ENCODE measurements at regions not wholly inside any gene's neighbourhood (a gene's known extent, or its start where the extent isn't known, plus 50 kb on each side); places are given as distances from the start of the nearest gene placed in this dataset.

DNA sequence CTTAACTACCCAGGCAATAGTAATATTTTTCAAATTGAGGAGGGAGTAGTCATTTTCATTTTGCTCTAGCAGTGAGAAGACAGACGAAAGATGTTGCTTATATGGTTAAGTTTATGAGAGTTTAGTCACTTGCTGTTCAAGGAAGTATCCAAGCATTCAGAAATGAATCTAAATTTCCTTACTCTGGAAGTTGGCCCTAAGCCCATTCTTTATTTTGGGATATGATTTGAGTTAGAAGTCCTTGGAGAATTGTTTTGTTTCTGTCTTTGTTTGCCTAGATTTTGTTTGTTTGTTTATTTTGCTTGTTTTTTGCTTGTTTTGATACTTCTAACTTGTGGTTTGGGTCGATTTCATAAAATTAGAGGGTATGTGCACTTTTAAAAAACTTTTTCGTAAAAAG is 146.4 kb upstream of the FGF10 start:
- no TSS peak for BruUV-seq (replicated peaks)
- CTCF ChIA-PET, result no interaction called here

More for the DNA sequence above, 146.4 kb upstream of the FGF10 start:
- H3K27ac ChIP-seq (ENCODE audit: insufficient read depth, low read length), result no peak overlapping the region
- H3K36me3 ChIP-seq (ENCODE audit: control insufficient read depth, insufficient read depth, low read length), result no peaks in the 10 kb centered on the region
- no peak overlapping the region for H2BK20ac ChIP-seq (ENCODE audit: low read depth, low read length)
- no peaks in the 10 kb centered on the region for H3K79me1 ChIP-seq (ENCODE audit: low read depth in 1 of 2, low read length in 2 of 2)
- no peak overlapping the region for H3K14ac ChIP-seq (replicated peaks; ENCODE audit: low read depth, low read length)
- DNase-seq (no peak), ATAC-seq (ENCODE audit: low read depth) (no peak)
- H2AK5ac ChIP-seq (ENCODE audit: low read depth, low read length), result no peak overlapping the region
- dilution Hi-C loops (cut with HindIII; ENCODE audit: low sequenced_read_pairs, unreplicated experiment) (no loop called here), in situ Hi-C loops (cut with MboI; ENCODE audit: low sequenced_read_pairs) (no loop called here), intact Hi-C loops (cut with micrococcal nuclease) (loop anchor here (1.0 kb wide), 1 partner anchor 239 kb away; no protein-coding TSS in a partner anchor)
- TF ChIP-seq POLR2A (IDR thresholded peaks at IDR 0.05; ENCODE audit: low read depth, low read length) (no peak), MXI1 (IDR thresholded peaks at IDR 0.05; ENCODE audit: borderline replicate concordance, low read depth, low read length) (no peak), RFX5 (IDR thresholded peaks at IDR 0.05; ENCODE audit: low read depth, low read length) (no peak), FOS (IDR thresholded peaks at IDR 0.05; ENCODE audit: low read depth, low read length) (no peak), MAFK (IDR thresholded peaks at IDR 0.05; ENCODE audit: low read depth, low read length) (no peak), CEBPB (IDR thresholded peaks at IDR 0.05; ENCODE audit: low read depth, low read length) (no peak), NFE2L2 (IDR thresholded peaks at IDR 0.05; ENCODE audit: low read depth, low read length) (no peak), RAD21 (IDR thresholded peaks at IDR 0.05; ENCODE audit: low read length) (no peak), CHD1 (IDR thresholded peaks at IDR 0.05; ENCODE audit: low read depth, low read length) (no peak), RCOR1 (IDR thresholded peaks at IDR 0.05; ENCODE audit: insufficient replicate concordance, low read length) (no peak), BHLHE40 (IDR thresholded peaks at IDR 0.05; ENCODE audit: low read depth, low read length) (no peak), MAZ (IDR thresholded peaks at IDR 0.05; ENCODE audit: borderline replicate concordance, low read depth, low read length) (no peak), SMC3 (IDR thresholded peaks at IDR 0.05; ENCODE audit: low read depth, low read length) (no peak)
- TF ChIP-seq, protein P1, sequence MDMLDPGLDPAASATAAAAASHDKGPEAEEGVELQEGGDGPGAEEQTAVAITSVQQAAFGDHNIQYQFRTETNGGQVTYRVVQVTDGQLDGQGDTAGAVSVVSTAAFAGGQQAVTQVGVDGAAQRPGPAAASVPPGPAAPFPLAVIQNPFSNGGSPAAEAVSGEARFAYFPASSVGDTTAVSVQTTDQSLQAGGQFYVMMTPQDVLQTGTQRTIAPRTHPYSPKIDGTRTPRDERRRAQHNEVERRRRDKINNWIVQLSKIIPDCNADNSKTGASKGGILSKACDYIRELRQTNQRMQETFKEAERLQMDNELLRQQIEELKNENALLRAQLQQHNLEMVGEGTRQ (IDR thresholded peaks at IDR 0.05; ENCODE audit: low read depth, low read length), result no peak
- TF ChIP-seq, protein P2, sequence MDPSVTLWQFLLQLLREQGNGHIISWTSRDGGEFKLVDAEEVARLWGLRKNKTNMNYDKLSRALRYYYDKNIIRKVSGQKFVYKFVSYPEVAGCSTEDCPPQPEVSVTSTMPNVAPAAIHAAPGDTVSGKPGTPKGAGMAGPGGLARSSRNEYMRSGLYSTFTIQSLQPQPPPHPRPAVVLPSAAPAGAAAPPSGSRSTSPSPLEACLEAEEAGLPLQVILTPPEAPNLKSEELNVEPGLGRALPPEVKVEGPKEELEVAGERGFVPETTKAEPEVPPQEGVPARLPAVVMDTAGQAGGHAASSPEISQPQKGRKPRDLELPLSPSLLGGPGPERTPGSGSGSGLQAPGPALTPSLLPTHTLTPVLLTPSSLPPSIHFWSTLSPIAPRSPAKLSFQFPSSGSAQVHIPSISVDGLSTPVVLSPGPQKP (IDR thresholded peaks at IDR 0.05; ENCODE audit: borderline replicate concordance, low read depth, low read length), result no peak
- TF ChIP-seq, protein P3, sequence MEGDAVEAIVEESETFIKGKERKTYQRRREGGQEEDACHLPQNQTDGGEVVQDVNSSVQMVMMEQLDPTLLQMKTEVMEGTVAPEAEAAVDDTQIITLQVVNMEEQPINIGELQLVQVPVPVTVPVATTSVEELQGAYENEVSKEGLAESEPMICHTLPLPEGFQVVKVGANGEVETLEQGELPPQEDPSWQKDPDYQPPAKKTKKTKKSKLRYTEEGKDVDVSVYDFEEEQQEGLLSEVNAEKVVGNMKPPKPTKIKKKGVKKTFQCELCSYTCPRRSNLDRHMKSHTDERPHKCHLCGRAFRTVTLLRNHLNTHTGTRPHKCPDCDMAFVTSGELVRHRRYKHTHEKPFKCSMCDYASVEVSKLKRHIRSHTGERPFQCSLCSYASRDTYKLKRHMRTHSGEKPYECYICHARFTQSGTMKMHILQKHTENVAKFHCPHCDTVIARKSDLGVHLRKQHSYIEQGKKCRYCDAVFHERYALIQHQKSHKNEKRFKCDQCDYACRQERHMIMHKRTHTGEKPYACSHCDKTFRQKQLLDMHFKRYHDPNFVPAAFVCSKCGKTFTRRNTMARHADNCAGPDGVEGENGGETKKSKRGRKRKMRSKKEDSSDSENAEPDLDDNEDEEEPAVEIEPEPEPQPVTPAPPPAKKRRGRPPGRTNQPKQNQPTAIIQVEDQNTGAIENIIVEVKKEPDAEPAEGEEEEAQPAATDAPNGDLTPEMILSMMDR (conservative IDR thresholded peaks at IDR 0.05; ENCODE audit: low read depth, low read length), result no peak
- no peak overlapping the region for H3K4me3 ChIP-seq (ENCODE audit: insufficient read depth, low read depth, low read length)
- no peak overlapping the region for H3K9ac ChIP-seq (ENCODE audit: low read depth, low read length)
- no peak overlapping the region for H2BK5ac ChIP-seq (ENCODE audit: low read depth, low read length, poor library complexity, severe bottlenecking)
- no peak overlapping the region for H2AFZ ChIP-seq (replicated peaks; ENCODE audit: low read length, poor library complexity)
- no peak overlapping the region for H4K91ac ChIP-seq (ENCODE audit: insufficient read depth, low read depth, low read length)
- no peak overlapping the region for H2BK120ac ChIP-seq (ENCODE audit: low read depth, low read length)
- H4K5ac ChIP-seq (ENCODE audit: low read depth, low read length), result no peak overlapping the region
- WGBS, 2 experiments (ENCODE audit: extremely low coverage in 2 of 2, insufficient read length in 1 of 2), result no CpG with 5 or more reads among the region's 3 CpGs
- H4K8ac ChIP-seq (ENCODE audit: low read depth in 2 of 2, low read length in 2 of 2), result no peak overlapping the region
- H3K4me2 ChIP-seq (ENCODE audit: low read depth, low read length), result no peak overlapping the region
- no peaks in the 10 kb centered on the region for H4K20me1 ChIP-seq (ENCODE audit: insufficient read depth, low read length)
- no peak overlapping the region for H3K56ac ChIP-seq (ENCODE audit: extremely low read depth, insufficient read depth, low read length)
- H3K23ac ChIP-seq (ENCODE audit: low read depth, low read length), result no peak overlapping the region
- no peaks in the 10 kb centered on the region for H3K4me1 ChIP-seq (ENCODE audit: control insufficient read depth, insufficient read depth, low read length)
- H3K27me3 ChIP-seq (ENCODE audit: control insufficient read depth, insufficient read depth, low read length), result no peaks in the 10 kb centered on the region
- no peaks in the 10 kb centered on the region for H3K9me1 ChIP-seq (ENCODE audit: insufficient read depth, low read length)
- H2AK9ac ChIP-seq (replicated peaks; ENCODE audit: low read depth, low read length, poor library complexity), result no peak overlapping the region
- no peak overlapping the region for H3K18ac ChIP-seq (ENCODE audit: low read depth, low read length)
- H2BK15ac ChIP-seq (ENCODE audit: low read depth, low read length), result no peak overlapping the region
- H3K4ac ChIP-seq (ENCODE audit: low read depth, low read length), result no peak overlapping the region
- POLR2A ChIA-PET (ENCODE audit: unreplicated experiment), result no interaction called here
- no peaks in the 10 kb centered on the region for H3K9me3 ChIP-seq (ENCODE audit: control insufficient read depth, insufficient read depth, low read length)

Data from IMR-90 (cell line).